GM06990 (cell line): ENCODE measurements at regions not wholly inside any gene's neighbourhood (a gene's known extent, or its start where the extent isn't known, plus 50 kb on each side); places are given as distances from the start of the nearest gene placed in this dataset.

Experiments
- DNase-seq: peaks from one replicate; pipeline ENCODE4 v3.0.0-alpha.2; 2011; ENCODE audit not compliant: insufficient read length; ENCODE audit errors: extremely low read depth
- H3K27me3 ChIP-seq: replicated peaks from 2 replicates; pipeline ENCODE4 v1.6.0; 2011; ENCODE audit warnings: low read length; ENCODE audit not compliant: control insufficient read depth, insufficient read depth
- H3K36me3 ChIP-seq: 2 replicates; pipeline ENCODE4 v1.5.1; 2011; ENCODE audit warnings: low read length; ENCODE audit not compliant: control insufficient read depth, insufficient read depth
- H3K4me3 ChIP-seq: replicated peaks from 2 replicates; pipeline ENCODE4 v1.5.1; 2011; ENCODE audit warnings: low read depth, mild to moderate bottlenecking, control low read depth, low read length
- TF ChIP-seq, protein P1 (sequence below): IDR thresholded peaks from 2 replicates; pipeline ENCODE4 v1.5.1; 2011; ENCODE audit warnings: low read length, control low read depth, mild to moderate bottlenecking, inconsistent platforms; ENCODE audit not compliant: insufficient read depth, poor library complexity, severe bottlenecking

DNA sequence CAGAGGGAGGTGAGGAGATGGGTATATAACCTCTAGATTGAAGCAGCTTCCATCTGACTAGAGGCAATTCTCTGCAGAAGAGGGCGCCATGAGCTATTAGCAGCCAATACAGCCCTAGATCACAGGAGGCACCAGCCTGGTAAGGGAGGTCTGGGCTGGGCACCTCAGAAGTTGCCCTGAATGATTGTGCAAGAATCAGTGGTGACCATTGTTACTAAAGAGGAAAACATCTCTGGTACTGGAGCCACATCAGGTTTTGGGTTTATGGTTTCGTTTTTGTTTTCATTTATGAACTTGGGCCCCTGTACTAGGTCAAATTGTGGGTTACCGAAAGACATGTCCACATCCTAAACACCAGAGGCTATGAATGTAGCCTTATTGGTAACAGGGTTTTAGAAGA, 342.0 kb downstream of the MLLT3 start:
- TF ChIP-seq, protein P1, sequence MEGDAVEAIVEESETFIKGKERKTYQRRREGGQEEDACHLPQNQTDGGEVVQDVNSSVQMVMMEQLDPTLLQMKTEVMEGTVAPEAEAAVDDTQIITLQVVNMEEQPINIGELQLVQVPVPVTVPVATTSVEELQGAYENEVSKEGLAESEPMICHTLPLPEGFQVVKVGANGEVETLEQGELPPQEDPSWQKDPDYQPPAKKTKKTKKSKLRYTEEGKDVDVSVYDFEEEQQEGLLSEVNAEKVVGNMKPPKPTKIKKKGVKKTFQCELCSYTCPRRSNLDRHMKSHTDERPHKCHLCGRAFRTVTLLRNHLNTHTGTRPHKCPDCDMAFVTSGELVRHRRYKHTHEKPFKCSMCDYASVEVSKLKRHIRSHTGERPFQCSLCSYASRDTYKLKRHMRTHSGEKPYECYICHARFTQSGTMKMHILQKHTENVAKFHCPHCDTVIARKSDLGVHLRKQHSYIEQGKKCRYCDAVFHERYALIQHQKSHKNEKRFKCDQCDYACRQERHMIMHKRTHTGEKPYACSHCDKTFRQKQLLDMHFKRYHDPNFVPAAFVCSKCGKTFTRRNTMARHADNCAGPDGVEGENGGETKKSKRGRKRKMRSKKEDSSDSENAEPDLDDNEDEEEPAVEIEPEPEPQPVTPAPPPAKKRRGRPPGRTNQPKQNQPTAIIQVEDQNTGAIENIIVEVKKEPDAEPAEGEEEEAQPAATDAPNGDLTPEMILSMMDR = peak; percentile 24
- H3K36me3 ChIP-seq = no peaks in the 10 kb centered on the region
- no peak overlapping the region for H3K4me3 ChIP-seq
- no peak for DNase-seq
- H3K27me3 ChIP-seq = no peaks in the 10 kb centered on the region

DNA sequence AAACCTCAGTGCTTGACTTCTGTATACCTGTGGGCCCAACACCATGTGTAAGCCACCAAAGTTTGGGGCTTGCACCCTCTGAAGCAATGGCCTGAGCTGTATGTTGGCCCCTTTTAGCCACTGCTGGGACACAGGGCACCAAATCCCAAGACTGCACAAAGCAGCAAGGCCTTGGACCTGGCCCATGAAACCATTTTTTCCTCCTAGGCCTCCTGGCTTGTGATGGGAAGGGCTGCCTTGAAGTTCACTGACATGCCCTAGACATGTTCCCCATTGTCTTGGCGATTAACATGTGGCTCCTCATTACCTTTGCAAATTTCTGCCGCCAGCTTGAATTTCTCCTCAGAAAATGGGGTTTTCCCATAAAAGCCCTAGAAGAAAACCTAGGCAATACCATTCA, 345.5 kb downstream of the MLLT3 start:
- TF ChIP-seq, protein P1 = no peak
- Histone ChIP-seq H3K4me3 (no peak overlapping the region), H3K27me3 (no peaks in the 10 kb centered on the region; the same call in 1 of the 2 replicates), H3K36me3 (no peaks in the 10 kb centered on the region)
- DNase-seq = no peak

DNA sequence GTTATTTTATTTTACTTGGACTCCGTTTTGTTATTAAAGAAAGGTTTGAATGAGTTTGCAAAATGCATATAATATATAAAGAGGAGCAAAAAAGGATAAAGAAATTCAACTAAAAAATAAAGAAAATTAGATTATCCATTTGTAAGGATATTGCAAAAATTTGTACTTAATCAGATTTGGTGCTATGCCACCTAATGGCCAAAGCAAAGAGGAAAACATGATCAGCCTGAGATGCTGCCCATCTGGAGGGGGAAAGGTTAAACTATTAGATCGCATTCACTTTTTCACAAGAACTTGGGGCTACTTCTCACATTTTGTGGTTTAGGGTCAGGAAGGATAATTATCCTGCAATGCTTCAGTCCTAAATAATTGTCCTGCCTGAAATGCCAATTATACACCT, 350.6 kb downstream of the MLLT3 start:
- no peaks in the 10 kb centered on the region for H3K36me3 ChIP-seq

DNA sequence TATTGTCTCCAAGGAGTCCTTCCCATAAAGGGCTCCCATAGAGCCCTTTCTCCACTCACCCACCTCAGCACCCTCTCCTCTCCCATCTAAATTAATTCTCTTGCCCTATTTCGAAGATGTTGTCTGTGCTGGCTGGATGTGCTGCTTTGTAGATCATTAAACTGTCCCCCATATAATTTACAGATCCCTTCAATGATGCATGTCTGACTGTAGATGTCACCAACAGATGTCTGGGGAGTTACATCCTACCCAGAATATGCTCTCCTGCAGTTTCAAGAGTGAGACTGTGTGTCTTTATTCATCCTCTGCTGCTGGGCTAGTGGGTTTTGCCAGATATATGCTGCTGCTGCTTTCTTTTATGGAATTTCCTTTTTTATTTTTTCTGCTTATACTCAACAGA, 351.2 kb downstream of the MLLT3 start:
- no peak overlapping the region for H3K4me3 ChIP-seq
- TF ChIP-seq, protein P1 = no peak
- no peak for DNase-seq
- no peaks in the 10 kb centered on the region for H3K36me3 ChIP-seq
- H3K27me3 ChIP-seq = no peaks in the 10 kb centered on the region; the same call in 1 of the 2 replicates

More for the DNA sequence above, 350.6 kb downstream of the MLLT3 start:
- DNase-seq = no peak
- H3K27me3 ChIP-seq = no peaks in the 10 kb centered on the region; the same call in 1 of the 2 replicates
- TF ChIP-seq, protein P1 = peak; percentile 22
- H3K4me3 ChIP-seq = no peak overlapping the region

DNA sequence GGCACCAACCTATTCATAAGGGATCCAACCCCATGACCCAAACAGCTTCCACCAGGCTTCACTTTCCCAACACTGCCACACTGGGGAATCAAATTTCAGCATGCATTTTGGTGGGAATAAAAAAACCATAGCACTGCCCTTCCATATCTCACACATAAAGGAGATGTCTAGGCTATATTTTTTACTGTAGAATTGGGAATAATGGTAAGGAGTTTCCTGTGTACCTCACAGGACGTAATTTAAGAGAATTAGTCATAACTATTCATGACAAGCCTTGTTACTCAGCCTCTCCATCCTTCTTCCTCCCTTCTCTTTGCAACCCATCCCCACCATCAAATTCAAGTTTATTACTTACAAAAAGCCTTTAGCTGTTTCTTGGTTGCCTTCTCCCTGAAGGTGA, 352.1 kb downstream of the MLLT3 start:
- Histone ChIP-seq H3K4me3 (no peak overlapping the region), H3K36me3 (no peaks in the 10 kb centered on the region), H3K27me3 (no peaks in the 10 kb centered on the region; the same call in 1 of the 2 replicates)
- TF ChIP-seq, protein P1 = no peak
- no peak for DNase-seq

DNA sequence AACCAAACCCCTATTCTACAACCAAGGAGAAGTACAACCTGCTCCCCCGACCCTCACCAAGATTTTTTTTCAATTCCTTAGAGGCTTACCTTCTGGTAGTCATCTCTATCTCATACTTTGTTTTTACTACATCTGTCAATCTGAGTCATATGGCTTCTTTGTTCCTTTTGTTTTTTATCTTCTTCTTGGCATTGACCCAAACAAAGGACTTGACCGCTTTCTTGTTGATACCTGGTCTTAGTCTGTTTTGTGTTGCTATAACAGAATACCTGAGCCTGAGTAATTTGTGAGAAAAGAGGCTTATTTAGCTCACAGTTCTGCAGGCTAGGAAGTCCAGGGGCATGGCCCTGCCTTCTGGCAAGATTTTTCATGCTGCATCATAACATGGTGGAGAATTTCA, 352.7 kb downstream of the MLLT3 start:
- H3K36me3 ChIP-seq = no peaks in the 10 kb centered on the region
- TF ChIP-seq, protein P1 = no peak
- H3K27me3 ChIP-seq = no peaks in the 10 kb centered on the region; the same call in 1 of the 2 replicates
- no peak overlapping the region for H3K4me3 ChIP-seq
- DNase-seq = no peak
